Body of pancreas (tissue), 4 donors: ENCODE measurements at regions not wholly inside any gene's neighbourhood (a gene's known extent, or its start where the extent isn't known, plus 50 kb on each side); places are given as distances from the start of the nearest gene placed in this dataset.

Experiments used
- ATAC-seq: fragments of 150-250 bp; one replicate; pipeline ENCODE4 v1.9.1; 2016
- DNase-seq, 4 donors: peaks; one replicate each; pipeline ENCODE4 v3.0.0-alpha.2; 2019
- H3K27ac ChIP-seq, 4 donors: fragments of 200-600 bp; sonication (generic); 1 replicate in 3 of 4; 2 replicates in 1 of 4; pipeline versions ENCODE4 v1.5.1 to v1.6.1; 2016 to 2019; ENCODE audit warnings: mild to moderate bottlenecking in 1 of 4, mixed read lengths in 1 of 4, moderate library complexity in 1 of 4
- H3K27me3 ChIP-seq, 2 donors: fragments of 200-600 bp; sonication (generic); one replicate each; pipeline ENCODE4 v1.6.0; 2016; ENCODE audit warnings: mild to moderate bottlenecking in 1 of 2
- H3K36me3 ChIP-seq, 2 donors: fragments of 200-600 bp; sonication (generic); replicated peaks in 1 of 2; 2 replicates each; pipeline ENCODE4 v1.5.1; 2016; ENCODE audit warnings: low read depth in 2 of 2; ENCODE audit not compliant: insufficient read depth in 1 of 2
- H3K4me1 ChIP-seq: fragments of 200-600 bp; sonication (generic); one replicate; pipeline ENCODE4 v1.6.0; 2016
- H3K4me3 ChIP-seq, 2 donors: fragments of 200-600 bp; sonication (generic); 1 replicate in 1 of 2; 2 replicates in 1 of 2; pipeline ENCODE4 v1.5.1; 2016 to 2019
- H3K9me3 ChIP-seq, 3 donors: fragments of 200-600 bp; sonication (generic); 1 replicate in 2 of 3; 2 replicates in 1 of 3; pipeline ENCODE4 v1.5.1; 2016
- CTCF ChIP-seq, 7 experiments: fragments of 450-650 bp in 4 of 7; fragments of 200-600 bp in 3 of 7; sonication (generic) in 3 of 7; IDR thresholded peaks; one replicate each; pipeline ENCODE4 v1.5.1; 2016 to 2019; ENCODE audit warnings: antibody characterized with exemption in 7 of 7
- POLR2A ChIP-seq, 3 donors: fragments of 450-650 bp; IDR thresholded peaks; one replicate each; pipeline ENCODE4 v1.6.1; 2016; ENCODE audit warnings: antibody characterized with exemption in 3 of 3, mild to moderate bottlenecking in 2 of 3
- WGBS, 2 donors: methylation state at CpG; one replicate each; pipeline ENCODE4 v1.1.5; 2017; 5-methylcytosine and 5-hydroxymethylcytosine counted together
- intact Hi-C: fragments of 100-400 bp; cut with DNase I; formaldehyde crosslinking; loops from one replicate; pipeline ENCODE4 v1.15.1; 2023

GRCh38 chr1:94619731-94620130 is 78.2 kb upstream of the F3 start:
- TF ChIP-seq POLR2A (IDR thresholded peaks at IDR 0.05) (no peak), CTCF (IDR thresholded peaks at IDR 0.05) (no peak)
- no peak overlapping the region for H3K4me3 ChIP-seq
- DNase-seq (no peak), ATAC-seq (no peak)
- no peaks in the 10 kb centered on the region for H3K27me3 ChIP-seq
- WGBS, 2 donors: 15 to 16% methylated on average over 1 of the region's 1 CpG
- H3K36me3 ChIP-seq: no peaks in the 10 kb centered on the region
- H3K9me3 ChIP-seq: no peaks in the 10 kb centered on the region
- H3K27ac ChIP-seq: no peak overlapping the region
- intact Hi-C loops: no loop called here
- peaks cover 14% of the 10 kb centered on the region for H3K4me1 ChIP-seq

GRCh38 chr1:94617957-94618739 is 76.6 kb upstream of the F3 start:
- no peak for ATAC-seq
- no peak overlapping the region for H3K27ac ChIP-seq

GRCh38 chr1:94617134-94617805 is 75.7 kb upstream of the F3 start:
- H3K27me3 ChIP-seq: no peaks in the 10 kb centered on the region
- no peak overlapping the region for H3K27ac ChIP-seq
- ATAC-seq (no peak), DNase-seq (no peak)
- TF ChIP-seq POLR2A (IDR thresholded peaks at IDR 0.05) (no peak), CTCF (IDR thresholded peaks at IDR 0.05) (no peak)
- H3K4me1 ChIP-seq: peaks cover 20% of the 10 kb centered on the region
- H3K36me3 ChIP-seq: no peaks in the 10 kb centered on the region
- no peaks in the 10 kb centered on the region for H3K9me3 ChIP-seq
- WGBS, 2 donors: 68 to 80% methylated on average over 6 of the region's 6 CpGs
- intact Hi-C loops: no loop called here
- no peak overlapping the region for H3K4me3 ChIP-seq

More at GRCh38 chr1:94617957-94618739, 76.6 kb upstream of the F3 start:
- TF ChIP-seq CTCF (IDR thresholded peaks at IDR 0.05) (no peak), POLR2A (IDR thresholded peaks at IDR 0.05) (no peak)
- H3K27me3 ChIP-seq: no peaks in the 10 kb centered on the region
- H3K9me3 ChIP-seq: no peaks in the 10 kb centered on the region
- no peak for DNase-seq
- intact Hi-C loops: no loop called here
- peaks cover 14% of the 10 kb centered on the region for H3K4me1 ChIP-seq
- WGBS, 2 donors: 91 to 94% methylated on average over 13 of the region's 13 CpGs
- H3K4me3 ChIP-seq: no peak overlapping the region
- H3K36me3 ChIP-seq: no peaks in the 10 kb centered on the region

- Histone ChIP-seq H3K36me3 (no peaks in the 10 kb centered on the region), H3K27me3 (no peaks in the 10 kb centered on the region), H3K4me3 (no peak overlapping the region), H3K4me1 (peaks cover 25% of the 10 kb centered on the region), H3K9me3 (no peaks in the 10 kb centered on the region), H3K27ac (no peak overlapping the region)
- DNase-seq (no peak), ATAC-seq (no peak)
- 71% methylated on average over 2 of the region's 2 CpGs for WGBS, 2 donors
- intact Hi-C loops: no loop called here
- TF ChIP-seq CTCF (IDR thresholded peaks at IDR 0.05) (no peak), POLR2A (IDR thresholded peaks at IDR 0.05) (no peak)
Measured at GRCh38 chr1:94616506-94616905, 74.9 kb upstream of the F3 start.
